Hematopoietic multipotent progenitor cell (in vitro differentiated cells): ENCODE measurements at regions not wholly inside any gene's neighbourhood (a gene's known extent, or its start where the extent isn't known, plus 50 kb on each side); places are given as distances from the start of the nearest gene placed in this dataset.

Source experiments
- DNase-seq, 3 donors: peaks; one replicate each; pipeline ENCODE4 v3.0.0-alpha.2; 2011 to 2015; ENCODE audit warnings: low read depth in 2 of 3, low spot score in 2 of 3

DNA sequence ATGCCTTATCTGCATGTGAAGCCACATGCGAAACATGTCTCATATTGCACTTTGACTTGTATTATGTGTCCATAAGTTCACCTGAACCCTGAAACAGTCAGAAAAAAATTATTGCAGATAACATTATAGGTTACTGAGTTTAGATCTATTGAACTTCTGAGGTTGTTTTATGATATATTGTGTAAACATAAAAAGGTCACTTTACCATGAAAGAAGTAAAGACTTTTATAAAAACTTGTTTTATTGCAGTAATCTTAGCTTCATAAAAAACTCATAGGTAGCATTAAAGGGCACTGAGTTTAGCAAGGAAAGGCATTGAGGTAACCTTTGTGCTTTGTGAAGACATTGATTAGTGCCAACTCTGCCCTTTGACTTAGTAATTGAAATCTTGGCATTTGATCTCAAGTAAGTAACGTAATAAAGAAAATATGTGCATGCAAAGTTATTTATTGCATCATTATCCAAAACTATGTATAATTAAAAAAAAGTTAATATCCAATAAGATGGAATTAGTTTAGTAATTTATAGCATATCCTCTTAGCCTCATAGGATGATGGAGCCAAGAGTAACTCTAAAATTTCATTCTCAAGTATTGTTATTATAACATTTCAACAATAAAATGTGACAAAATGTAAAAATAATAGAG, 313.3 kb upstream of the ATP2B1 start:
- no peak for DNase-seq

GRCh38 chr12:90020881-90021280, 312.2 kb upstream of the ATP2B1 start:
- no peak for DNase-seq

DNA sequence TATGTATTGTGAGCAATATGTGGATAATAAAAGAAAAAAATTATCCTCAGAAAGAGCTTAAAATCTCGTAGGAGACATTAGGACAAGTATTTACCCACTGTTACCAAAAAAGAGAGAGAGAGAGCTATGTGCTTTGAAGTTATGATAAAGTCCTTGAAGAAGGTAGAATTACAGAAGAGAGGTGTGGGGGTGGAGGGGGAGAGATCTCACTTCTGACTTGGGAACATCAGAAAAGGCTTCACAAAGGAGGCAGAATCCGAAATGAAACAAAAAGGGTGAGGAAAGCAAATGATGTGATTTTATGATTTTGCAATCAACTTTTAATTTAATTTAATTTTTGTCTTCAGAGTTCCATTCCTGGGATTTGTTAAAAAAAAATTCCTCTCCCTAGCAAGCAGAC, 311.8 kb upstream of the ATP2B1 start:
- DNase-seq = no peak

DNA sequence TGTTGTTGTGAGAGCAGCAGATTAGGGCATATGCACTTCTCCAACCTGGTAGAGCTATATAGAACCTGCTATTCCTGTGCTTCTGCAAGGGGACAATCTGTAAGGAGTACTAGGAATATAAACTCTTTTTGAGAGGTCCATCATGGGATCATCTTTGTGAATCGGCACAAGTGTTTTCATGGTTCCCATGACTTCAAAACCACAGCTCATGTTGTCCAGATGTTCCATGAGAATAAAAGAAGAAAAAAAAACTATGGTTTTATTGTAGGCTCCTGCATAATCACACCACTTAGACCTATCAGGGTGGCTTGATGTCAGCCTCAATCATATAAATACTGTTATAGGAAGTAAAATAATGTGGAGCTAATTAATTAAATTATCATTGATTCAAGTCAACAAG, 311.4 kb upstream of the ATP2B1 start:
- DNase-seq = no peak

GRCh38 chr12:90017316-90017715, 308.7 kb upstream of the ATP2B1 start:
- DNase-seq = no peak

DNA sequence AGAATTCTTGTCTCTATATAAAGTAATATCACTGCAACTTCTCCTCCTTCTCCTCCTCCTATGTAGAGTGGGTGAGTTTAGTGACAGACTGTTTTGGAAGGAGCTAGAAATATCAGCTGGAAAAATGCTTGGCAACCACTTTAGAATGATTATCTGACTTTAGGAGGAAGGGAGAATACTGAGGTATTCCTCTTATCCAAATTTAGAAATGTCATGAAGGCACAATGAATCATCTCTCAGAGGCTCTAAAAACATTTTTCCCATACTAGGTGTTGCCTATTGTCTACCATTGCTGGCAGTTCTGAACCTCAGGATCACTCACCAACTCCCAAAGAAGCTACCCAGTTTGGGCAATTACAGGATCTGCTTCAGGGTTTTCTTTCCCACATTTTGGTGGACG, 306.6 kb upstream of the ATP2B1 start:
- no peak for DNase-seq

- DNase-seq = peak in 2 of 3 donors; percentile 33 to 55
Measured at GRCh38 chr12:90013409-90013808, 304.8 kb upstream of the ATP2B1 start.

DNA sequence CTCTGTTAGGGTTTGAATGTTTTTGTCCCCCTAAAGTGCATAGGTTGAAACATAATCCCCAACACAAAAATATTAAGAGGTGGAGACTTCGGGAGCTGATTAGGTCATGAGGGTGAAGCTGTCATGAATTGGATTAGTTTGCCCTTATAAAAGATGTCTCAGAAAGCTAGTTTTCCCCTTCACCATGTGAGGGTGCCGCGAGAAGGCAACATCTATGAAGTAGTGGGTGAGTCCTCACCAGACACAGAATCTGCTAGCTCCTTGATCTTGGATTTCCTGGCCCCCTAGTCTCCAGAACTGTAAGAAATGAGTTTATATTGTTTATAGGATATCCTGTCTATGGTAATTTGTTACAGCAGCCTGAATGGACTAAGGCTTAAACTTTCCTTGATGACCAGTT, 301.5 kb upstream of the ATP2B1 start:
- DNase-seq = peak in 1 of 3 donors; percentile 9

- no peak for DNase-seq
Measured at GRCh38 chr12:90008277-90008676, 299.6 kb upstream of the ATP2B1 start.

DNA sequence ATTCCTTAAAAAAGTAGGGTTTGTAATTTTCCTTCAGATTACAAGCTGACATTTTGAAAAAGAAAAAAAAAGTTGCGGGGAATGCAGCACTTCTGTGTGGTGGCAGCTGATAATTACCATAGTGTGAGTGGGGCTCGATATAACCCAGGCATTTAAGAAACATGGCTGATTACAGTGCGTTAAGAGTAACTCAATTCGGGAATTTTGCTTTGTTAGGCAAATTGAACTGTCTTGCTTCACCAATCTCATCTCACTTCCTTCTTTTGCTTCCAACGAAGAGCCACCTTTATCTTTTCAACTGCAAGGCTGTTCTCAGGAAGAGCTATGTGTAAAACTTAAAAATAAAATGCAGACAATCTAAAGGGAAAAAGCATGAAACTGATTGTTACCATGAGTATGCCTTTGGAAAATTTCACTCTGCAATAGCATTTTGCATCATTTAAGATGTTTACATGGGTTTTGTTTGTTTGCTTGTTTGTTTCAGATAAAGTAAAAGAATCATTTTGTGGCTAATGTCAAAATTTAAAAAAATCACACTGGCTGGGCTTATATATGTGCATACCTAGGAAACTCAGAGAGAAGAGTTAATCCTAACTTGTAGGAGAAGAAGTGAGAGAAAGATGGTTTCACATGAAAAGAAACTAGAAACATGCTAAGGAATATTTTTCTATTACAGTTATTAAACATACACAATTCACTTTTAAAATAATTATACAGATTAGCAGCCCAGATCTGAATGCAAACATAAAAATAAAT, 295.9 kb upstream of the ATP2B1 start:
- no peak for DNase-seq

DNA sequence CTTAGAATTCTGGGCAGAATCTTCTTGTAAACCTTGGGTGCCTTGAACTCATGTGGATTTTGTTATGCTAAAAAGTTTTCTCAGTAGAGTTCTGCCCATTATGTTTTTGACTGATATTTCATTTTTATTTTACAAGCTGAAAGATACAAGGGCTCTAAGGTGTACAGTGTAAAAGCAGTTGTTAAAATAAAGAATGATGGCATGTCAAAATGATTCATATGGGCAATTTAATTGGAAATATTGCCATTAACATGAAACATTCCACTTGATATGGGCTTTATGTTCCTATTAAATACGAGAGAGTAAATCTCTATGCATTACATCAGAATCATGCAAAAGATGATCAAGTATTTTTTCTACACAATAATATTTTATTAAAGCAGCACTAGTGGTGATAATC, 295.1 kb upstream of the ATP2B1 start:
- no peak for DNase-seq

DNA sequence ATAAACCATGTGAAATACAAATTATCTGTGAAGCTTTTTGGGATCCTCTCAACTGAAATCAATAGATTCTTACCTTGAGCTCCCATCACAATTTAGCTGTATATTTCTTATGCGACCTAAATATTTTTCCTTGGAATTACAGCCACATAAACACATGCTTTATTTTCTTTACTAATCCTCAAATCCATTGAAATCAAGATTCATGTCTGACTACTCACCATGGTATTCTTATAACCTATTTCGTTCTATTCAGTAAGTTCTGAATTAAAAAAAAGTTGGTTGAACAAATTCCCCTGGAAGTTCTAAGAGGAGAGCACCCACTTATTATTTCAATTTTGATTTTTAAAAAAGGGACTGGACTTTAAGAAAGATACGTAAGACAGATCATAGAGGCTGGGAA, 292.1 kb upstream of the ATP2B1 start:
- no peak for DNase-seq

DNA sequence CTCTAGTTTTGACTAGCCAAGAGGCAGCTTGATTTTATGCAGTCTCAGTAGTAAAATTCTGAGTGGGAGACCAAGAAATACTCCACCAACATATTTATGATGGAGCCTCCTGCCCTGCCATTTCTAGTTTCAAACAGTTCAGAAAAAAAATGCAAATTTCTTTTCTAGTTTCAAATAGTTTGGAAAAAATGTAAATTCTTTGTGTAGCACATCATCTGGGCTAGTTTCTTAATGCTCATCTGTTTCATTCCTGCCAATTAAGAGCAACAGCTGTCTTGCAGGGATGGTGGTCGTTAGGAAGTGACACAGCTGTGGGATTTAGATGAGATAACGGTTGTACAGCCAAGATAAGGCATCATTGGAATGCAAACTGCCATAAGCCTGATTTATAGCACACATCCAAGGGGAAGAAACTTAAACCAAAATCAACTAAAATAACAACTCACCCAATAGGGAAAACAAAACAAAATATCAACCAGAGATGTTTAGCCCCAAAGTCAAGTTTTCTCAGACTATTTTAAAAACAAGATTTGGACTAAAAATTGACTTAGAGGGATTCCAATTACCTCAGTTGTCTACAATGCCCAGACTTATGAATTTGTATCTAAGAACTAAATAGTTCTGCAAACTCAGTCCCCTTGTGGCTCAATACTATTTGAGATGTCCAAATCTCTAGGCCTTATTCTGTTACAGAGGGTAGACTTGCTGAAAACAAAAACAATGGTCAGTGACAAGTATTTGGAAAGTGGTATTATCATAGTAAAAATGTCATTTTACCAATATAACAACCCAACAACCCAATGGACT, 291.3 kb upstream of the ATP2B1 start:
- peak in 1 of 3 donors; percentile 14 for DNase-seq

DNA sequence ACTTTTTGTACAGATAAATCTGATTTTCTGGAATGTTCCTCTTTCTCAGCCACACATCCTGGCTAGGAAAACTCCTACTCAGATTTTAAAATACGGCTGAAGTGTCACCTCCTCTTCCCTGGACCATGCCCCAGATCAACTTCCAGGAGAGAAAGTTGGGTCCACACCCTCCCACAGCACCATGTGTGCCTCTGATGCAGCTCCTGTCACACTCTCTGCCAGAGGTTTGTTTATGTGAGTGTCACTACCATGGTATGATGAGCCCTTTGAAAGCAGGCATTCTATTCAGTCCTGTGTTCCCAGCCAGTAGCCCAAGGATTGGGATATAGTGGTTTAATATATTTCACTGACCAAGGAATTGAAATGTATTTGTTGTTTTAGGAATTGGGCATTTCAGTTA, 287.2 kb upstream of the ATP2B1 start:
- no peak for DNase-seq

DNA sequence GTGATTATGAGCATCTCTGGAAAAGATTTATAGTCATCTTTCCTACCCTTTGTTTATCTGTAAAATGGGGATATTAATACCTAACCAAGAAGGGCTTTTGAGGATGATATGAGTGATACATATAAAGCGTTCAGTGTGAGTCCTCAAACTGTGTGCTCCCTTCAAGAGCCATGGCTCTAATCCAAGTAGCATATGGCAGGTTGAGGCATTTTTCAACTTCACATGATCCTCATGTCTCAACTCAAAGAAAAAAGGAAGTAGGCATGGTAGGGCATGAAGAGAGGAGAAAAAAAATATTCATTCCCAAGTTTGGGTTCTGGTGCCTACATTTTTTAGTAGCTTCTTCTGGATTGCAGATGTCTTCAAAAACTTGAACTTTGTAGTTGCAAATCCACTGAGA, 286.3 kb upstream of the ATP2B1 start:
- DNase-seq = no peak

- no peak for DNase-seq
Measured at GRCh38 chr12:89993632-89994031, 285.0 kb upstream of the ATP2B1 start.

- no peak for DNase-seq
Measured at GRCh38 chr12:89992668-89993451, 284.2 kb upstream of the ATP2B1 start.

DNA sequence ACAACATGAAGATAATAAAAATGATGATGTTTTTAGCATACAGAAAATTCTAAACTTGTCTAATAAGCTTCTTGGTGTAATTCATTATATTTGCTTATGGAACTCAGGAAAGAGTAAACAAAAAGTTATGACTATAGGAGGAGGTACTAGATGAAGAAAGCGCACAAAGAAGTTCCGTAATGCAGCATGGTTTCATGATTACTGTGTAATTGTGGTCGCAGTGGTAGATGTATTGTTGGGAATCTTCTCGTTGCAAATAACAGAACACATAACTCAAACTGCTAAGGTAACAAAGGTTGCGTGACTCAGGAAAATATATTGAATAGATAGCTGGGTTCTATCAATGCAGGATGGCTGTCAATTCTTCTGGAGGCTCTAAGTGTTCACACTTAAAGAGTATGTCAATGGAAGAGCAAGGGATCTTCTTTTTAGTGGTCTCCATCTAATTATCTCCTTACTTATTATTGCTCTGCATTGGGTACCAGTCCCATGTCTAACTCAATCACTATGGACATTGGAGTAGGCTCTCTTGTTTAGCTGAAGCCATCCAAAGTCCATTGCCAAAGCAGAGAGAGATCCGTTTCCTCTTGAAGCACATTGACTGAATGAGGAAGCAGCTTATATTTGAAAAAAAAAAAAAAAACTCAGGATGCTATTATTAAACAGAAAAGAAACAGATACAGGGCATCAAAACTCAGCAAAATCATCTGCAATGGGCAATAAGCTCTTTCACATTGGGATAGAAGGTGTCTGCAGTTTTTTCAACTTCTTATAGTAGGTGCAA, 283.4 kb upstream of the ATP2B1 start:
- peak in 1 of 3 donors; percentile 48 for DNase-seq

DNA sequence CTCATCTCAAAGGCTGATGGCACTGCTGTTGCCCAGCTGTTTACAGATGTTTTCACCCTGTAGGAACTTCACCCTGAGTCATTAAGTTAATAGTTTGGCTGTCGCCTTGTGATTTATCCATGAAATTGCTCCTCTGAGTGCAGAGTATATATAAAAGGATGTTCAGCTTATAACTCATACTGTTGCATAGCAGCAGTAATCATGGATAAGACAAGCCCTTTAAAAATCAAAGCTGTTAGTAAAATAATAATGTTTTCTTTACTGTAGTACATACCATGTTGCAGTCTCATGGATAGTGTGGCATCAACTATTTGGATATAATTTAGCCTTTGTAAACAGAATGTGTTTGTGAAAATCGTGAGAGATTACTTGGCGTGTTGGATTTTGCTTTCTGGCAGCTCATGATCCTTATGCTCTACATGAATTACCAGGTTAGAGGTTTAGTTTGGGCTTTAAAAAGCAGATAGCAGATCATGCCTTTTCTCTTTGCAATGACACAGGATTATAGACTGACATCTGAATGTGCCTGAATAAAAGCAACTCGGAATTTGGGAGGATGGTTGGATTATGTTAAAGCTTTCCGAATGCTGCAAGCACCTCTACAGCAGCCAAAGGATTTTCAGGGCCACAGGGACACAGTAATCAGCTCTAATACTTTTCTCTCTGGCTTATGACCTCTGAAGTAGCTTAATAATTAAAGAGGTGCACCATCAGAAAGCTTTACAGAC, 279.7 kb upstream of the ATP2B1 start:
- DNase-seq = no peak
